Retinal pigment epithelial cell (primary cell): ENCODE measurements at regions not wholly inside any gene's neighbourhood (a gene's known extent, or its start where the extent isn't known, plus 50 kb on each side); places are given as distances from the start of the nearest gene placed in this dataset.
A peak's percentile ranks its signal among the peaks of the same experiment; 100 is the strongest.
"Not testable (repeated sequence)": the region's sequence is repeated elsewhere in the genome, so short reads cannot be mapped to it uniquely, and the experiment has no call there.

Experiments used
- DNase-seq: peaks from one replicate; pipeline ENCODE4 v3.0.0-alpha.2; 2010; ENCODE audit warnings: low read depth
- H3K4me3 ChIP-seq: 2 replicates; pipeline ENCODE4 v1.5.1; 2011; ENCODE audit warnings: mild to moderate bottlenecking, low read length, control low read depth, moderate library complexity
- CTCF ChIP-seq: conservative IDR thresholded peaks from 2 replicates; pipeline ENCODE4 v1.5.1; 2011; ENCODE audit warnings: low read depth, low read length, control low read depth, inconsistent platforms

- DNase-seq = no peak
- TF ChIP-seq CTCF = no peak
- no peak overlapping the region for H3K4me3 ChIP-seq
These were observed 85.6 kb upstream of the SNX7 start for GRCh38 chr1:98575955-98576354.

- H3K4me3 ChIP-seq = no peak overlapping the region
- no peak for DNase-seq
- TF ChIP-seq CTCF = no peak
These were observed 95.6 kb upstream of the SNX7 start for GRCh38 chr1:98565951-98566350.

GRCh38 chr1:98559291-98559690 is 102.2 kb upstream of the SNX7 start:
- DNase-seq = no peak
- no peak for TF ChIP-seq CTCF

GRCh38 chr1:98557895-98558294 is 103.6 kb upstream of the SNX7 start:
- H3K4me3 ChIP-seq = no peak overlapping the region
- DNase-seq = no peak
- TF ChIP-seq CTCF = no peak

More at GRCh38 chr1:98559291-98559690, 102.2 kb upstream of the SNX7 start:
- H3K4me3 ChIP-seq = no peak overlapping the region

- TF ChIP-seq CTCF = peak; percentile 41
- H3K4me3 ChIP-seq = no peak overlapping the region
- no peak for DNase-seq
These were observed 104.9 kb upstream of the SNX7 start for GRCh38 chr1:98556521-98557158.

GRCh38 chr1:98555814-98556213 is 105.7 kb upstream of the SNX7 start:
- TF ChIP-seq CTCF = no peak
- DNase-seq = no peak

GRCh38 chr1:98552576-98553074 is 108.9 kb upstream of the SNX7 start:
- not testable (repeated sequence) for H3K4me3 ChIP-seq, DNase-seq

More at GRCh38 chr1:98555814-98556213, 105.7 kb upstream of the SNX7 start:
- no peak overlapping the region for H3K4me3 ChIP-seq
